OCI-LY1 (cell line): ENCODE measurements at regions not wholly inside any gene's neighbourhood (a gene's known extent, or its start where the extent isn't known, plus 50 kb on each side); places are given as distances from the start of the nearest gene placed in this dataset.

Experiments used
- H2AFZ ChIP-seq: fragments of 200-600 bp; sonication (generic), shearing (Covaris generic); 2 replicates; pipeline ENCODE4 v1.6.0; 2014; ENCODE audit warnings: antibody characterized with exemption, mild to moderate bottlenecking, low read length
- H3F3A ChIP-seq: fragments of 200-600 bp; sonication (generic), shearing (Covaris generic); 2 replicates; pipeline ENCODE4 v1.6.0; 2014; ENCODE audit warnings: mild to moderate bottlenecking, antibody characterized with exemption, low read length, moderate library complexity; ENCODE audit not compliant: insufficient read depth
- H3K27ac ChIP-seq: fragments of 200-600 bp; sonication (generic); 2 replicates; pipeline ENCODE4 v1.5.1; 2014; ENCODE audit warnings: low read length, mixed run types, mild to moderate bottlenecking, low read depth; ENCODE audit not compliant: poor library complexity, severe bottlenecking
- H3K27me3 ChIP-seq: fragments of 200-600 bp; sonication (generic); 2 replicates; pipeline ENCODE4 v1.6.0; 2014; ENCODE audit warnings: antibody characterized with exemption, mild to moderate bottlenecking, low read length, moderate library complexity; ENCODE audit not compliant: insufficient read depth
- H3K36me3 ChIP-seq: fragments of 200-600 bp; sonication (generic); 2 replicates; pipeline ENCODE4 v1.6.1; 2014; ENCODE audit warnings: mild to moderate bottlenecking, antibody characterized with exemption, low read length, moderate library complexity, mixed read lengths; ENCODE audit not compliant: insufficient read depth
- H3K4me1 ChIP-seq: fragments of 200-600 bp; sonication (generic); 2 replicates; pipeline ENCODE4 v1.5.1; 2014; ENCODE audit warnings: mild to moderate bottlenecking, low read length, moderate library complexity; ENCODE audit not compliant: insufficient read depth, severe bottlenecking
- H3K4me2 ChIP-seq: fragments of 200-600 bp; sonication (generic), shearing (Covaris generic); 2 replicates; pipeline ENCODE4 v1.6.1; 2014; ENCODE audit warnings: low read length
- H3K4me3 ChIP-seq: fragments of 200-600 bp; sonication (generic); 2 replicates; pipeline ENCODE4 v1.5.1; 2014; ENCODE audit warnings: low read length, low read depth, mild to moderate bottlenecking, mixed read lengths; ENCODE audit not compliant: poor library complexity, severe bottlenecking
- H3K79me2 ChIP-seq: fragments of 200-600 bp; shearing (Covaris generic); 2 replicates; pipeline ENCODE4 v1.6.1; 2016; ENCODE audit warnings: mixed run types, low read length, mixed read lengths; ENCODE audit not compliant: insufficient read depth
- H3K9ac ChIP-seq: fragments of 200-600 bp; sonication (generic), shearing (Covaris generic); 2 replicates; pipeline ENCODE4 v1.6.1; 2014; ENCODE audit warnings: mild to moderate bottlenecking, low read length, mixed read lengths
- H3K9me2 ChIP-seq: fragments of 200-600 bp; sonication (generic), shearing (Covaris generic); 2 replicates; pipeline ENCODE4 v1.6.1; 2014; ENCODE audit warnings: low read depth, mild to moderate bottlenecking, low read length, mixed read lengths
- H3K9me3 ChIP-seq: fragments of 200-600 bp; shearing (Covaris generic); 2 replicates; pipeline ENCODE4 v1.6.1; 2014; ENCODE audit warnings: low read length, mixed read lengths
- H4K20me1 ChIP-seq: fragments of 200-600 bp; sonication (generic), shearing (Covaris generic); 2 replicates; pipeline ENCODE4 v1.6.0; 2016; ENCODE audit warnings: mild to moderate bottlenecking, low read length; ENCODE audit not compliant: insufficient read depth
- CTCF ChIP-seq: fragments of 200-600 bp; sonication (generic), shearing (Covaris generic); IDR thresholded peaks from 2 replicates; pipeline ENCODE4 v1.5.1; 2017; ENCODE audit warnings: mild to moderate bottlenecking, antibody characterized with exemption, low read length, moderate library complexity, mixed read lengths
- EZH2 ChIP-seq: fragments of 200-600 bp; sonication (generic), shearing (Covaris generic); IDR thresholded peaks from 2 replicates; pipeline ENCODE4 v1.8.0; 2017; ENCODE audit warnings: borderline replicate concordance, mixed run types, mild to moderate bottlenecking, antibody characterized with exemption, low read length, moderate library complexity, mixed read lengths

GRCh38 chr16:59190731-59191130 is 456.6 kb upstream of the GOT2 start:
- Histone ChIP-seq H3K9me3 (no peaks in the 10 kb centered on the region), H4K20me1 (no peaks in the 10 kb centered on the region), H3K4me2 (no peak overlapping the region), H3K9ac (no peak overlapping the region), H3K27ac (no peak overlapping the region), H3K4me3 (no peak overlapping the region), H3K79me2 (no peaks in the 10 kb centered on the region), H3K27me3 (no peaks in the 10 kb centered on the region), H3F3A (no peaks in the 10 kb centered on the region), H3K4me1 (no peaks in the 10 kb centered on the region), H3K9me2 (no peaks in the 10 kb centered on the region), H3K36me3 (no peaks in the 10 kb centered on the region), H2AFZ (no peak overlapping the region)
- no peak for TF ChIP-seq CTCF
- no peak for TF ChIP-seq EZH2

GRCh38 chr16:59188029-59188428 is 453.9 kb upstream of the GOT2 start:
- no peaks in the 10 kb centered on the region for H3F3A ChIP-seq
- no peaks in the 10 kb centered on the region for H3K4me1 ChIP-seq
- no peaks in the 10 kb centered on the region for H3K9me3 ChIP-seq
- no peaks in the 10 kb centered on the region for H3K9me2 ChIP-seq
- TF ChIP-seq CTCF (no peak), EZH2 (no peak)
- no peaks in the 10 kb centered on the region for H3K79me2 ChIP-seq
- H3K4me3 ChIP-seq, result no peak overlapping the region
- H4K20me1 ChIP-seq, result no peaks in the 10 kb centered on the region
- no peak overlapping the region for H3K27ac ChIP-seq
- no peak overlapping the region for H3K9ac ChIP-seq
- H2AFZ ChIP-seq, result no peak overlapping the region
- H3K27me3 ChIP-seq, result no peaks in the 10 kb centered on the region
- no peak overlapping the region for H3K4me2 ChIP-seq
- no peaks in the 10 kb centered on the region for H3K36me3 ChIP-seq

- no peak overlapping the region for H3K4me2 ChIP-seq
- TF ChIP-seq EZH2, result no peak
- no peak for TF ChIP-seq CTCF
- no peak overlapping the region for H3K27ac ChIP-seq
- H4K20me1 ChIP-seq, result no peaks in the 10 kb centered on the region
- no peaks in the 10 kb centered on the region for H3K27me3 ChIP-seq
- no peak overlapping the region for H3K9ac ChIP-seq
- no peak overlapping the region for H2AFZ ChIP-seq
- H3K4me1 ChIP-seq, result no peaks in the 10 kb centered on the region
- H3F3A ChIP-seq, result no peaks in the 10 kb centered on the region
- no peaks in the 10 kb centered on the region for H3K79me2 ChIP-seq
- no peak overlapping the region for H3K4me3 ChIP-seq
- H3K9me2 ChIP-seq, result no peaks in the 10 kb centered on the region
- H3K9me3 ChIP-seq, result no peaks in the 10 kb centered on the region
- no peaks in the 10 kb centered on the region for H3K36me3 ChIP-seq
These were observed 447.8 kb upstream of the GOT2 start for GRCh38 chr16:59181821-59182420.
